GM21381 (cell line): ENCODE measurements at regions not wholly inside any gene's neighbourhood (a gene's known extent, or its start where the extent isn't known, plus 50 kb on each side); places are given as distances from the start of the nearest gene placed in this dataset.
A peak's percentile ranks its signal among the peaks of the same experiment; 100 is the strongest.

Experiments
- ATAC-seq: cut with Tn5 transposase; IDR thresholded peaks from one replicate; pipeline ENCODE4 v1.9.1; 2021; ENCODE audit warnings: mild to moderate bottlenecking, moderate library complexity; ENCODE audit not compliant: unreplicated experiment

GRCh38 chr5:143567583-143568504, 164.4 kb upstream of the NR3C1 start:
- no peak for ATAC-seq

- ATAC-seq = no peak
These were observed 162.7 kb upstream of the NR3C1 start for GRCh38 chr5:143566139-143566538.

- peak; percentile 98 for ATAC-seq
These were observed 160.9 kb upstream of the NR3C1 start for GRCh38 chr5:143564417-143564816.

GRCh38 chr5:143562935-143563334, 159.4 kb upstream of the NR3C1 start:
- ATAC-seq = no peak

- no peak for ATAC-seq
These were observed 157.7 kb upstream of the NR3C1 start for GRCh38 chr5:143561219-143561618.

GRCh38 chr5:143560378-143560777, 156.9 kb upstream of the NR3C1 start:
- ATAC-seq = no peak

GRCh38 chr5:143559586-143560109, 156.2 kb upstream of the NR3C1 start:
- ATAC-seq = no peak

GRCh38 chr5:143558048-143558447, 154.6 kb upstream of the NR3C1 start:
- no peak for ATAC-seq

GRCh38 chr5:143557061-143557818, 153.8 kb upstream of the NR3C1 start:
- ATAC-seq = no peak

GRCh38 chr5:143554918-143555477, 151.5 kb upstream of the NR3C1 start:
- no peak for ATAC-seq

- ATAC-seq = no peak
These were observed 150.8 kb upstream of the NR3C1 start for GRCh38 chr5:143554187-143554717.

GRCh38 chr5:143552680-143553079, 149.2 kb upstream of the NR3C1 start:
- ATAC-seq = no peak

GRCh38 chr5:143551820-143552251, 148.3 kb upstream of the NR3C1 start:
- ATAC-seq = no peak

GRCh38 chr5:143550986-143551630, 147.6 kb upstream of the NR3C1 start:
- ATAC-seq = no peak

- ATAC-seq = no peak
These were observed 143.9 kb upstream of the NR3C1 start for GRCh38 chr5:143547342-143547741.

- ATAC-seq = no peak
These were observed 142.9 kb upstream of the NR3C1 start for GRCh38 chr5:143546394-143546793.

GRCh38 chr5:143544606-143545005, 141.1 kb upstream of the NR3C1 start:
- ATAC-seq = no peak

- ATAC-seq = no peak
These were observed 140.1 kb upstream of the NR3C1 start for GRCh38 chr5:143543358-143544255.

- ATAC-seq = no peak
These were observed 139.3 kb upstream of the NR3C1 start for GRCh38 chr5:143542798-143543144.
